NCI-H1694 (cell line): ENCODE measurements at regions not wholly inside any gene's neighbourhood (a gene's known extent, or its start where the extent isn't known, plus 50 kb on each side); places are given as distances from the start of the nearest gene placed in this dataset.
"Not testable (repeated sequence)": the region's sequence is repeated elsewhere in the genome, so short reads cannot be mapped to it uniquely, and the experiment has no call there.

ENCODE experiments used
- DNase-seq: peaks from one replicate; lab custom pipeline; 2025; lab: John Stamatoyannopoulos, UW

- DNase-seq: no peak
Measured at GRCh38 chr5:135776457-135776856, 58.0 kb upstream of the SLC25A48 start.

- peak; percentile 84 for DNase-seq
Measured at GRCh38 chr5:135761746-135762145, 72.7 kb upstream of the SLC25A48 start.

DNA sequence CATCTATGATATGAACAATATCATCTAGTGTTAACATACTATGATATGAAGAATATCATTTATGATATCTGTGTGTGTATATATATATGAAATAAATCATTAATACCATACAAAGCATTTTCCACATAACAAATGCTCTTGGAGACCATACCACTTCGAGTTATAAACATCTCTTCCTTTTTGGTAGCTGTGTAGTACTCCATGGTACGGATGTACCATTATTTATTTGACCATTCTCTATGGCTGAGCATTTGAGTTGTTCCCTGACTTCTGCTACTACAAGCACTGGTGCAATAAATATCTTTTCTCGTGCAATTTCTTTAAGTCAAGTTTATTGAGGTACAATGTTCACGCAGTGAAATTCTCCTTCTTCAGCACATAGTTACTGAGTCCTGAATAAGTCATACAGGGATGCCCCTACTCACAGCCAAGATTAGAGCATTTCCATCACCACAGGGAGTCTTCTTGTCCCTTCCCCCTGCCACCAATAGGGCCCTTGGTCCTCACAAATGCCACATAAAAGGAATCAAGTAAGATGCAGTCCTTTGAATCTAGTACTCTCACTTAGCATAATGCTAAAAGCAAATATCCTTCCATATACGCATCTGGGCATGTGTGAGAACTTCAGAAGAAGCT is 75.2 kb upstream of the SLC25A48 start:
- no peak for DNase-seq

DNA sequence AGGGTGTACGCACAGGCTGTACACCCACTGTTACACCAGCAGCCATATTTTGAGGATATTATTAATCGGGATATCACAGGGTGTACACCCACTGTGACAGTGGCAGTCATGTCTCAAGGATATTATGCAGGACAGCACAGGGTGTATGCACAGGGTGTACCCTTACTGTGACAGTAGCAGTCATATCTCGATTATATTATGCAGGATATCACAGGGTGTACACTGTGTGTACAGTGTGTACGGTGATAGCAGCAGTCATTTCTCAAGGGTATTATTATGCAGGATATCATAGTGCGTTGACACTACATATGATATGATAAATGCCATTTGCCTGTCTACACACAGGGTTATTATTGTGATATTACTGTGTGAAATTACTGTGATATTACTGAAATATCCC is 80.5 kb upstream of the SLC25A48 start:
- DNase-seq: no peak

DNA sequence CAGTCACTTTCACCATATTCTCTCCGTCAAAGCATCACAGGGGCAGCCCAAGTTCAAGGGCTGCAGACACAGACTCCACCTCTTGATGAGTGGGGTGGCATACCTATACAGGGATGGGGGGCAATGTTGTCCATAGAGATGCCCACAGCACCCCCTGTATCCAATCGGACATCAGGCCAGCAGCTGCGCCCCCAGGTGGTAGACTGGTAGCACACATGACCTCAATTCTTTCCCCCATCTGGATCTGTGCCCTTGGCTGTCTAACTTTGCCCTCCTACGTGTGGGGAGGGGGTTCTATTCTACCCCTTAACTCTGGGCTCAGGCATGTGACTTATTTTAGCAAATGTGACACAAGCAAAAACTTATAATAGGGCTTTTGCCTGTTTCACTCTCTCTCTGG is 84.0 kb upstream of the SLC25A48 start:
- DNase-seq: no peak

DNA sequence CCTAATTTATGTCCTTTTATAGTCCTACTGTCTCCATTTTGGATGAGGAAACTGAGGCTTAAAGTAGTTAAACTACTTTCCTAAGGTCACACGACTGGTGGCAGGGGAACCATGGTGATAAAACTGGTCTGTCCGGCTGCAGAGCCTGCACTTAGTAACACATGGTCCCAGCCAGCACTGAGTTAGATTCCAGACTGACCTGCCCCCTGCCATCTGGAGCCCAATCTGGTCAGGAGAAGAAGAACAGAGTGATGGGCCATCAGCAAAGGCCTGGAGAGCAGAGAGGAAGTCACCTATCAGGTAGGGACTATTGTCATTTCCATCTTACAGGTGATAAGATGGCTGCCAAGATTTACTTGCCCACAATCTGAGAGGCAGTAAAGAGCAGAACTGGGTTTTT is 86.6 kb upstream of the SLC25A48 start:
- DNase-seq: no peak

GRCh38 chr5:135745897-135746500 is 88.5 kb upstream of the SLC25A48 start:
- no peak for DNase-seq

- DNase-seq: no peak
Measured at GRCh38 chr5:135743705-135744411, 90.6 kb upstream of the SLC25A48 start.

GRCh38 chr5:135743181-135743580 is 91.3 kb upstream of the SLC25A48 start:
- no peak for DNase-seq

GRCh38 chr5:135742240-135742639 is 92.2 kb upstream of the SLC25A48 start:
- DNase-seq: not testable (repeated sequence)

GRCh38 chr5:135741040-135741439 is 93.4 kb upstream of the SLC25A48 start:
- peak; percentile 4 for DNase-seq

DNA sequence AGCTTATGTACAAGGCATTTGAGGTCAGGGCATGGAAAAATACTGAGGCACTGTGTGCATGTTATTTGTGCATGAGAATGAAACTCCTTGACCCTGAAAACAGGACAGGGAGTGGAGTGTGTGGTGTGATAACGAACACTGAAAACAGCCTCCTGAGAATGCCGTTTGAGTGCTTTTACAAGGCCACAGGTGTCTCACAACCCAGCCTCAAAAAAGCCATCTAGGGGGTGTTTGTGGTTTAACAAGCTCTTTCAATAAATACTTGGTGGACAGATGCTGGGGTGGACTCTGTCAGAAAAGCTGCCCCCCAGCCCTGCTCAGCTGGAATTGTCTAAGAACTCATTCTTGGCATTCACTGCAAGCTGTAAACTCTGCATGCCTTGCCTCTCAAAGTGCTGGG is 94.0 kb upstream of the SLC25A48 start:
- DNase-seq: no peak

DNA sequence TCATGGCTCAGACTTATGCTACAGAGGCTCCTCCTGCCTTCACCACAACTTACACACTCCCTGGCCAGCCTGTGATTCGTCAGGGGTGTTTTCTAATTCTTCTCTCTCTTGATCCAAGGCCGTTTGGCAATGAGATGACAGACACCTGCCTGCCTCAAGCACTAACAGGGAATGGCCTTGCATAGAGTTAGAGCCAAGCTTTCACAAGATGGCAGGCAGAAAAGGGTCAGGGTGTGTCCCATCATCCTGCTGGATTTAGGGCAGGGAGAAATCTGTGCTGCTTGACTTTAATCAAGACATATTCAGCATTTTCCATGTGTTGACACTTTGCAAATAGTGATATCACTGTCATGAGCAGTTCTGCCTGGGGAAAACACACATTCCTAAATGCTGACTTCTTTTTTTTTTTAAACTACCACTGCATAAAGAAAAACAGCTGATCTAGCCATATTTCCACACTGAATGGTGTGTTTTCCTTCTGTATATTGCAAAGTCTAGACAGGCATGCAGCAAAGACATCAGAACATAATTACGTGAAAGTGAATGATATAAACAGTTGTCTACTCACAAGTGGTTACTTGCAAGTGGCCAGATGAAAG is 95.0 kb upstream of the SLC25A48 start:
- no peak for DNase-seq

DNA sequence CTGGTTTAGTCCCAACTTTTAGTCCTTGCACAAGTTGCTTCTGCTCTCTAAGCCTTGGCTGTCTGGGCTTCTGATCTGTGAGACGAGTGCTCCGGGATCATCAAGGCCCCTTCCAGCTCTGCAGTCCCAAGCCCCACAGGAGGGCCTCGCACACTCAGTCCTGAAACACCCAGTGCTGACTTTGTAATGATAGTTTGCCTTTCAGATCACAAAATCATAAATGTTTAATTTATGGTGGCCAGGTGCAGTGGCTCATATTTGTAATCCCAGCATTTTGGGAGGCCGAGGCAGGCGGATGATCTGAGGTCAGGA is 95.9 kb upstream of the SLC25A48 start:
- DNase-seq: no peak

- DNase-seq: no peak
Measured at GRCh38 chr5:135737701-135738563, 96.5 kb upstream of the SLC25A48 start.

- DNase-seq: not testable (repeated sequence)
Measured at GRCh38 chr5:135736952-135737351, 97.5 kb upstream of the SLC25A48 start.

DNA sequence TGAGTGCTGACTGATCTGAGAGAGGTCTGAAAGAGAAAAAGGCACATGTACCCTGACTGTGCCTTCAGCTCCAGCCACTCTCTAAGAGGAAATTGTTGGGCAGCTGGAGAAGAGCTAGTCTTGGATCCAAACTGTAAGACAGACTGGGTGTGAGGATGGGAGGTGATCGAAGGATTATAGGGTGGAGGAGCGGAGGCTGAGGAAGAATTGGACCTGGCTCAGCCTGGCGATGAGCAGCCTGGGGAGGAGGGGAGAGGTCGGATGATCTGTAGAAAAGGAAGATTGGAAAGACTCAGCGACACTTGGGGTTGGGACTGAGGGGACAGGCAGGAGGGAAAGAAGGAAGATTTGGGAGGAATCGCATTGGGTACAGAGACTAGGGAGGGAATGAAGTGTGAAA is 98.6 kb upstream of the SLC25A48 start:
- no peak for DNase-seq

DNA sequence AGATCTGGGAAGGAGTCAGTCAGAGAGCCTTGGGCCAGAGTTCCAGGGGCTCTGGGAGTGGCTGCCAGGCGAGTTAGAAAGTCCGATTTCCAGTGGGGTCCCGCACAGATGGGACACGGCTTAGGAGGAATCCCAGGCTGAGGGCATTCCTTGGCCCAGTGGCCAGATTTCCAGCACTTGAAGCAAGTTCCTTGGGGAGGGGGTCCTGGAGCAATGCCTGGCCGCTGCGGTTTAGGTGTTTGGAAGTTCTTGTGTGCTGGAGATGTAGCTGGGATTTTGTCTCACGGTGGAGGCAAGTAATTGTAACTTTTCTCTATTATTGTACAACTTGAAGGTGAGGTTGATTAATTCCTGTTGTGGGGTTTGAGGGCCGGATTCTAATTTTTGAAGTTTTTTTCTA is 99.5 kb upstream of the SLC25A48 start:
- DNase-seq: not testable (repeated sequence)

- DNase-seq: not testable (repeated sequence)
Measured at GRCh38 chr5:135731034-135731433, 103.4 kb upstream of the SLC25A48 start.

- not testable (repeated sequence) for DNase-seq
Measured at GRCh38 chr5:135730161-135730560, 104.3 kb upstream of the SLC25A48 start.

DNA sequence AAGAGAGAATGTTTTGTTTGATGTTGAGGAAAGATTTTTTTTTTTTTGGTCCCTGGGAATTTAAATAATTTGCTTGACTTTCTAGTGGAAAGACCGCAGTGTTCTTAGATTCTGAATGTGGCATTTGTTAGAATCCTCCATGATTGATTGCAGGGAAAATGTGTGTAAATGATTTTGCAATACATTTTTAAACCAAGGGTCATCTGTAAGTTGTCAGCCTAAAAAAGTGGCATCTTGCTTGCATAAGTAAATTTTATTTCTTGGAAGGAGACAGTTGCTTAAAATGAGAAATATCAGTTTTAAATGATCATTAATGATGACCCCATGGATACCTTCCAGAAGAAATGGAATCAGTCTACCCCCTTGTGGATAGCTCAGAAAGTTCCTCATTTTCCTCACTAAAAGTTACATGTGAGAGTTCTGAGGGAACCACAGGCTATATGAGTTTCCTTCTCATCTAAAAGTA is 105.1 kb upstream of the SLC25A48 start:
- DNase-seq: no peak

DNA sequence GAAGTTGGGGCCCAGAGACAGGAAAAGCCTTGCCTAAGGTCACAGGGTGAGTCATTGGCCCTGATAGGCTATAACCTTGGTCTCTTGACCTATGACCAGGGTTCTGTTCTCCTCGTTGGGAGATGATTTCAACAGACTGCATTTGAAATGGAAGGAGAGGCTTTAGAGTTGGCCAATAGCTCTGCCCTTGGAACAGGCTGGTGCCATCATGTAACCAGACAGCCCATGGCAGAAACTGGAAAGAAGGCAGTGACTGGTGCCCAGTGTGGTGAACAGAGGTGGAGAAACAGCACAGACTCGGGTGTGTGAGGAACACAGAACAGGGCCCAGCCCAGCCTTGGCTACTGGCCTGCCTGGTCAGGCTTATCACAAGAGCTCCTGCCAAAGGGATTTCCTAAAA is 109.8 kb upstream of the SLC25A48 start:
- no peak for DNase-seq
